ENCODE measurements at regions not wholly inside any gene's neighbourhood (a gene's known extent, or its start where the extent isn't known, plus 50 kb on each side); places are given as distances from the start of the nearest gene placed in this dataset.

DNA sequence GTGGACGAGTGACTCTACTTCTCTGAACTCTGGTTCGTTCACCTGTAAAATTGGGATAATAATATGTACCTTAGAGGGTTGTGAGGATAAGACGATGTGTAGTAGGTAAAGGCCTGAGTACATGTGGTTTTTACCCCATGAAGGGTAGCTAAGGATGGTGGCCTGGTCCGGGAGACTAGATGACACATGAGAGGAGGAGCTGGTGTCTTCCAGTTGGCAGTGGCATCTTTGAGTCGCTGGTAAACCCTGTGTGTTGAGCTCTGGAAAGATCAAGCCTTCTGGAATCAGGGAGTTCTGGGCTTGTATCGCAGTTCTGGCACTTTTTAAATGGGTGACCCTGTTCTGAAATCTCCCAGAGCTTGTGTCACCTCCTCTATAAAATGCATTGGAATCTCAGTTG lies 166.4 kb upstream of the ZNF618 start:
- no peak overlapping the region for H3K27ac Mint-ChIP-seq
- H3K4me3 Mint-ChIP-seq: no peak overlapping the region
- Histone ChIP-seq H3K27ac (ENCODE audit: low read depth, low read length) (no peak overlapping the region), H3K27me3 (ENCODE audit: control insufficient read depth, insufficient read depth, low read length, poor library complexity, severe bottlenecking) (no peaks in the 10 kb centered on the region), H3K9ac (ENCODE audit: extremely low read depth, low read length, poor library complexity, severe bottlenecking) (no peak overlapping the region), H3K4me1 (ENCODE audit: control insufficient read depth, insufficient read depth, low read length) (peaks cover 12% of the 10 kb centered on the region), H3K4me3 (ENCODE audit: low read length) (no peak overlapping the region), H3K36me3 (ENCODE audit: control insufficient read depth, insufficient read depth, low read length) (no peaks in the 10 kb centered on the region), H3K9me3 (ENCODE audit: control insufficient read depth, low read length) (peaks cover 23% of the 10 kb centered on the region)
- WGBS, 2 experiments (ENCODE audit: insufficient coverage in 1 of 2, insufficient read length in 1 of 2): 91 to 94% methylated on average over 6 of the region's 6 CpGs
- peaks cover 8% of the 10 kb centered on the region for H3K27me3 Mint-ChIP-seq (ENCODE audit: insufficient read depth)
- peaks cover 19% of the 10 kb centered on the region for H3K4me1 Mint-ChIP-seq
- H3K9me3 Mint-ChIP-seq: peaks cover 28% of the 10 kb centered on the region
- DNase-seq: peak; percentile 34
- TF ChIP-seq, protein P1, sequence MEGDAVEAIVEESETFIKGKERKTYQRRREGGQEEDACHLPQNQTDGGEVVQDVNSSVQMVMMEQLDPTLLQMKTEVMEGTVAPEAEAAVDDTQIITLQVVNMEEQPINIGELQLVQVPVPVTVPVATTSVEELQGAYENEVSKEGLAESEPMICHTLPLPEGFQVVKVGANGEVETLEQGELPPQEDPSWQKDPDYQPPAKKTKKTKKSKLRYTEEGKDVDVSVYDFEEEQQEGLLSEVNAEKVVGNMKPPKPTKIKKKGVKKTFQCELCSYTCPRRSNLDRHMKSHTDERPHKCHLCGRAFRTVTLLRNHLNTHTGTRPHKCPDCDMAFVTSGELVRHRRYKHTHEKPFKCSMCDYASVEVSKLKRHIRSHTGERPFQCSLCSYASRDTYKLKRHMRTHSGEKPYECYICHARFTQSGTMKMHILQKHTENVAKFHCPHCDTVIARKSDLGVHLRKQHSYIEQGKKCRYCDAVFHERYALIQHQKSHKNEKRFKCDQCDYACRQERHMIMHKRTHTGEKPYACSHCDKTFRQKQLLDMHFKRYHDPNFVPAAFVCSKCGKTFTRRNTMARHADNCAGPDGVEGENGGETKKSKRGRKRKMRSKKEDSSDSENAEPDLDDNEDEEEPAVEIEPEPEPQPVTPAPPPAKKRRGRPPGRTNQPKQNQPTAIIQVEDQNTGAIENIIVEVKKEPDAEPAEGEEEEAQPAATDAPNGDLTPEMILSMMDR (conservative IDR thresholded peaks at IDR 0.05): no peak
- H3K36me3 Mint-ChIP-seq (ENCODE audit: low read depth): peaks cover 10% of the 10 kb centered on the region

DNA sequence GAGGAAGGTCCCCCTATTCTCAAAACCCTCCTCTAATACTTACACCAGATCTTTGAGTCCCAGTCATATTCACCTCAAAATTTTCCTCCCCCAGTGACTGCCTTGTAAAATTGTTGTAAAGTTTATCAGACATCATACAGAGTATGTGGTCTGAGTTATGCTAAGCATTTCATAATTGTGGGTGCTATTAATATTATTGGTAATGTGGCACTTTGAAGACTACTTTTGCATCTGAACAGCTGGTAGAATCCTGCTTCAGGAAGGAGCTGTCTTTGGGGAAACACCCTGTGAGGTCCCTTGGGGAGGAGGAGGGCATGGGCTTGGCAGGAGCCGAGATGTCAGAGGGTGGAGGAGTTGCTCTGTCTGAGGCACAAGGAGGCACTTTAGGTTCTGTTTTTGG lies 164.9 kb upstream of the ZNF618 start:
- Mint-ChIP-seq H3K4me1 (peaks cover 8% of the 10 kb centered on the region), H3K27me3 (ENCODE audit: insufficient read depth) (peaks cover 12% of the 10 kb centered on the region), H3K36me3 (ENCODE audit: low read depth) (peaks cover 12% of the 10 kb centered on the region), H3K27ac (no peak overlapping the region), H3K9me3 (peaks cover 39% of the 10 kb centered on the region), H3K4me3 (no peak overlapping the region)
- H3K36me3 ChIP-seq (ENCODE audit: control insufficient read depth, insufficient read depth, low read length): no peaks in the 10 kb centered on the region
- peaks cover 2% of the 10 kb centered on the region for H3K4me1 ChIP-seq (ENCODE audit: control insufficient read depth, insufficient read depth, low read length)
- DNase-seq: peak; percentile 27
- H3K4me3 ChIP-seq (ENCODE audit: low read length): no peak overlapping the region
- H3K9me3 ChIP-seq (ENCODE audit: control insufficient read depth, low read length): peaks cover 39% of the 10 kb centered on the region
- no peak overlapping the region for H3K9ac ChIP-seq (ENCODE audit: extremely low read depth, low read length, poor library complexity, severe bottlenecking)
- TF ChIP-seq, protein P1 (conservative IDR thresholded peaks at IDR 0.05): no peak
- H3K27ac ChIP-seq (ENCODE audit: low read depth, low read length): no peak overlapping the region
- H3K27me3 ChIP-seq (ENCODE audit: control insufficient read depth, insufficient read depth, low read length, poor library complexity, severe bottlenecking): no peaks in the 10 kb centered on the region
- WGBS, 2 experiments (ENCODE audit: insufficient coverage in 1 of 2, insufficient read length in 1 of 2): 83 to 86% methylated on average over 1 of the region's 1 CpG

DNA sequence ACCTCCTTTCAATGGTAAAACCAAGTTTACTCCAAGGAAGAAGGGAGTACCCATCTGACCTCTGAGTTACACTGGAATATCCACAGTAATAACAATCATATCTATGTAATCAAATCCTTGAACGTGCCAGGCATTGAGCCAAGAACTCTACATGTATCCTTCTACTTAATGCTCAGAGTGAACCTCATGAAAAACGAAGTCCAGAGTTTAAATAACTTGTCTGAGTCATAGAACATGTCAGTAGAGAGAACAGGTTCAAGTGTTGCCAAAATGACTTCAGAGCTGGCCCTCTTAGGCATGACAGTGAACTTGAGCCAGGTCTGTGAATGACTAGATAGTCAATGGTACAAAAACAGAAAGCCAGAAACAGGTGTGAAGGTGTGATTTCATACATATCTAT lies 164.1 kb upstream of the ZNF618 start:
- peaks cover 45% of the 10 kb centered on the region for H3K9me3 ChIP-seq (ENCODE audit: control insufficient read depth, low read length)
- no peak overlapping the region for H3K9ac ChIP-seq (ENCODE audit: extremely low read depth, low read length, poor library complexity, severe bottlenecking)
- Mint-ChIP-seq H3K27me3 (ENCODE audit: insufficient read depth) (peaks cover 12% of the 10 kb centered on the region), H3K4me3 (no peak overlapping the region), H3K27ac (no peak overlapping the region), H3K9me3 (peaks cover 44% of the 10 kb centered on the region), H3K4me1 (peaks cover 6% of the 10 kb centered on the region), H3K36me3 (ENCODE audit: low read depth) (peaks cover 12% of the 10 kb centered on the region)
- WGBS, 2 experiments (ENCODE audit: insufficient coverage in 1 of 2, insufficient read length in 1 of 2): 74 to 87% methylated on average over 2 of the region's 2 CpGs
- TF ChIP-seq, protein P1 (conservative IDR thresholded peaks at IDR 0.05): no peak
- no peak overlapping the region for H3K4me3 ChIP-seq (ENCODE audit: low read length)
- no peaks in the 10 kb centered on the region for H3K36me3 ChIP-seq (ENCODE audit: control insufficient read depth, insufficient read depth, low read length)
- DNase-seq: no peak
- H3K27me3 ChIP-seq (ENCODE audit: control insufficient read depth, insufficient read depth, low read length, poor library complexity, severe bottlenecking): no peaks in the 10 kb centered on the region
- H3K27ac ChIP-seq (ENCODE audit: low read depth, low read length): no peak overlapping the region
- H3K4me1 ChIP-seq (ENCODE audit: control insufficient read depth, insufficient read depth, low read length): no peaks in the 10 kb centered on the region
